Endothelial cell of umbilical vein (primary cell): ENCODE measurements at regions not wholly inside any gene's neighbourhood (a gene's known extent, or its start where the extent isn't known, plus 50 kb on each side); places are given as distances from the start of the nearest gene placed in this dataset.

ENCODE experiments used
- BruUV-seq: library from RNA; stranded (reverse); fragments of 400-500 nt; replicated peaks from 2 replicates; lab custom pipeline; 2021; lab: Mats Ljungman, UMichigan
- CTCF ChIA-PET: fragments of 300-600, 350-600 bp; sonication (Branson Sonifier 250); formaldehyde crosslinking; loops from one replicate; lab custom pipeline; 2021; ENCODE audit warnings: antibody characterized with exemption, inconsistent platforms; lab: Charles Lee
- POLR2A ChIA-PET: fragments of 300-600, 350-600 bp; sonication (Branson Sonifier 250); formaldehyde crosslinking; loops from one replicate; lab custom pipeline; 2021; ENCODE audit warnings: antibody characterized with exemption, inconsistent platforms; lab: Charles Lee
- DNase-seq: peaks from one replicate; pipeline ENCODE4 v3.0.0-alpha.2; 2011; ENCODE audit warnings: low read depth, low spot score
- FAIRE-seq: peaks from 2 replicates; lab custom pipeline; 2011; peaks lifted over from hg19 to GRCh38; lab: Jason Lieb, UNC
- H2AFZ ChIP-seq: 2 replicates; pipeline ENCODE4 v1.6.0; 2012; ENCODE audit warnings: low read depth, low read length, control low read depth, inconsistent platforms
- H3K27ac ChIP-seq: 2 replicates; pipeline ENCODE4 v1.5.1; 2011; ENCODE audit warnings: low read depth, mild to moderate bottlenecking, control low read depth, low read length, moderate library complexity; ENCODE audit not compliant: insufficient read depth
- H3K27me3 ChIP-seq, 2 experiments: 2 replicates each; pipeline versions ENCODE4 v1.6.0 to v1.6.1; 2011; ENCODE audit warnings: low read length in 2 of 2, mixed read lengths in 1 of 2; ENCODE audit not compliant: control insufficient read depth in 2 of 2, insufficient read depth in 2 of 2
- H3K36me3 ChIP-seq, 2 experiments: 2 replicates in 1 of 2; 3 replicates in 1 of 2; pipeline ENCODE4 v1.5.1; 2011; ENCODE audit warnings: low read length in 2 of 2, mild to moderate bottlenecking in 1 of 2, moderate library complexity in 1 of 2; ENCODE audit not compliant: control insufficient read depth in 2 of 2, insufficient read depth in 2 of 2; ENCODE audit errors: extremely low read depth in 1 of 2
- H3K4me1 ChIP-seq: 3 replicates; pipeline ENCODE4 v1.5.1; 2011; ENCODE audit warnings: mild to moderate bottlenecking, low read length; ENCODE audit not compliant: control insufficient read depth, insufficient read depth; ENCODE audit errors: extremely low read depth
- H3K4me2 ChIP-seq: 2 replicates; pipeline ENCODE4 v1.6.1; 2011; ENCODE audit warnings: low read length, control low read depth, mixed read lengths; ENCODE audit not compliant: insufficient read depth
- H3K4me3 ChIP-seq, 3 experiments: fragments of 200-600 bp in 1 of 3; sonication (generic), shearing (Covaris generic) in 1 of 3; replicated peaks in 1 of 3; 2 replicates each; pipeline ENCODE4 v1.5.1; 2011 to 2016; ENCODE audit warnings: control low read depth in 3 of 3, low read length in 3 of 3, mild to moderate bottlenecking in 2 of 3, inconsistent platforms in 1 of 3, low read depth in 1 of 3, moderate library complexity in 1 of 3; ENCODE audit not compliant: insufficient read depth in 1 of 3
- H3K79me2 ChIP-seq: 2 replicates; pipeline ENCODE4 v1.6.0; 2012; ENCODE audit warnings: low read length, inconsistent platforms; ENCODE audit not compliant: control insufficient read depth, insufficient read depth
- H3K9ac ChIP-seq: replicated peaks from 2 replicates; pipeline ENCODE3; 2011; ENCODE audit warnings: low read length, control low read depth; ENCODE audit not compliant: insufficient read depth; ENCODE audit errors: extremely low read depth
- H3K9me1 ChIP-seq: replicated peaks from 3 replicates; pipeline ENCODE4 v1.6.0; 2011; ENCODE audit warnings: mild to moderate bottlenecking, low read length; ENCODE audit not compliant: control insufficient read depth, insufficient read depth; ENCODE audit errors: extremely low read depth
- H3K9me3 ChIP-seq: replicated peaks from 2 replicates; pipeline ENCODE4 v1.5.1; 2012; ENCODE audit warnings: low read length, inconsistent platforms; ENCODE audit not compliant: control insufficient read depth, insufficient read depth
- H4K20me1 ChIP-seq: replicated peaks from 2 replicates; pipeline ENCODE3; 2011; ENCODE audit warnings: mild to moderate bottlenecking, low read length; ENCODE audit not compliant: control insufficient read depth, insufficient read depth; ENCODE audit errors: extremely low read depth
- EZH2 ChIP-seq: IDR thresholded peaks from 2 replicates; pipeline ENCODE4 v1.6.1; 2012; ENCODE audit warnings: borderline replicate concordance, low read depth, mild to moderate bottlenecking, moderate library complexity, low read length, inconsistent platforms; ENCODE audit not compliant: severe bottlenecking
- FOS ChIP-seq: IDR thresholded peaks from 2 replicates; pipeline ENCODE4 v1.6.1; 2011; ENCODE audit warnings: mild to moderate bottlenecking, low read length, moderate library complexity, borderline replicate concordance; ENCODE audit not compliant: insufficient read depth
- GATA2 ChIP-seq: IDR thresholded peaks from 2 replicates; pipeline ENCODE4 v1.7.0; 2011; ENCODE audit warnings: low read depth, mild to moderate bottlenecking, moderate library complexity, mixed read lengths, low read length; ENCODE audit not compliant: insufficient read length, insufficient read depth
- JUN ChIP-seq: IDR thresholded peaks from 2 replicates; pipeline ENCODE4 v1.6.1; 2011; ENCODE audit warnings: borderline replicate concordance, low read depth; ENCODE audit not compliant: insufficient read length, insufficient read depth
- MAX ChIP-seq: IDR thresholded peaks from 2 replicates; pipeline ENCODE4 v1.6.1; 2011; ENCODE audit not compliant: insufficient read depth, insufficient read length
- MYC ChIP-seq: IDR thresholded peaks from one replicate; pipeline ENCODE4 v1.6.1; 2011; ENCODE audit warnings: mild to moderate bottlenecking, low read depth, low read length
- POLR2A ChIP-seq: IDR thresholded peaks from 2 replicates; pipeline ENCODE4 v1.6.1; 2012; ENCODE audit warnings: low read depth, mild to moderate bottlenecking, control low read depth, low read length
- POLR2AphosphoS5 ChIP-seq: IDR thresholded peaks from 2 replicates; pipeline ENCODE4 v1.6.1; 2012; ENCODE audit warnings: low read depth, mild to moderate bottlenecking, control low read depth, low read length, moderate library complexity; ENCODE audit not compliant: insufficient read depth
- dilution Hi-C: fragments of 300-500 bp; cut with MboI; formaldehyde crosslinking; loops from one replicate; pipeline ENCODE4 v1.15.0; 2019; ENCODE audit warnings: low sequenced_read_pairs; ENCODE audit not compliant: extremely low pct_ligation_motif_present
- intact Hi-C: fragments of 100-400 bp; cut with micrococcal nuclease; formaldehyde crosslinking; loops from one replicate; pipeline ENCODE4 v1.10.0; 2022
- TF ChIP-seq, protein P1 (sequence below), 2 donors: IDR thresholded peaks; 1 replicate in 1 of 2; 2 replicates in 1 of 2; pipeline ENCODE4 v1.5.1; 2011; ENCODE audit warnings: low read length in 2 of 2, mild to moderate bottlenecking in 2 of 2, moderate library complexity in 2 of 2, control low read depth in 1 of 2, inconsistent platforms in 1 of 2, low read depth in 1 of 2; ENCODE audit not compliant: insufficient read depth in 1 of 2; ENCODE audit errors: extremely low read depth in 1 of 2

DNA sequence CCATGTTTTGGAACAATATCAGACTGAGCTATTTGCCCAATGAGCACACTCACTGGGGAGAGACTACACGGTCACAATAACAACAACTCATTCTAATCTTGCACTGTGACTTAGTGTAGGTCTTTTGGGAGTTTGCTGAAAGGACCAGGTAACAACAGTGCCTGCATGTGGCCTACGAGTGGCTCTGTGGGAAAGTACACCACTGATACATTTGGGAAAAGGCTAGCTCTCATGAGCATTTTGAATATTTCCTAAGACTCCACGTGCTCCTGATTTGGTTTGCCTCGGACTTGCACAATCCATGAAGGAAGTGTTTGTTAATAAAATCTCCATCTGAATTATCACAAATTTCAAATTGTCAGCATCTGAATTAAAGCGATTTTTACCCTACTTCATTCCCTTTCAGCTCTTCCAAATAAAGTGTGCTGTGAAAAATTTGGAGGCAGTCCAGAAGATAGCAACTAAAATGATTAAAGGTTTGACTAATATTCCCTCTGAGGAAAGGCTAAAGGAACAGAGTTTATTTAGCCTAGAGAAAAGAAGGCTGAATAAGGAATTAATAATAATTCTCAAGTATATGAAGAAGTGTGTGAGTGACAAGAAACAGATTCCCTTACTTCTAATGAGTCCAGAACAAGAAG lies 406.4 kb downstream of the PPARGC1A start:
- no peak overlapping the region for H3K9ac ChIP-seq
- H3K27me3 ChIP-seq, result no peaks in the 10 kb centered on the region
- FAIRE-seq (no peak), DNase-seq (no peak)
- H3K36me3 ChIP-seq, result no peaks in the 10 kb centered on the region
- no peak overlapping the region for H2AFZ ChIP-seq
- no peak overlapping the region for H3K4me2 ChIP-seq
- intact Hi-C loops, result no loop called here
- no peak overlapping the region for H3K4me3 ChIP-seq
- H3K27ac ChIP-seq, result no peak overlapping the region
- H3K9me3 ChIP-seq, result no peaks in the 10 kb centered on the region
- no peaks in the 10 kb centered on the region for H3K79me2 ChIP-seq
- no peaks in the 10 kb centered on the region for H3K9me1 ChIP-seq
- no TSS peak for BruUV-seq
- H3K4me1 ChIP-seq, result no peaks in the 10 kb centered on the region
- no peaks in the 10 kb centered on the region for H4K20me1 ChIP-seq
- ChIA-PET CTCF (no interaction called here), POLR2A (no interaction called here)
- TF ChIP-seq EZH2 (no peak), FOS (no peak), MAX (no peak), JUN (no peak), MYC (no peak), POLR2AphosphoS5 (no peak), GATA2 (no peak), POLR2A (no peak)
- TF ChIP-seq, protein P1, sequence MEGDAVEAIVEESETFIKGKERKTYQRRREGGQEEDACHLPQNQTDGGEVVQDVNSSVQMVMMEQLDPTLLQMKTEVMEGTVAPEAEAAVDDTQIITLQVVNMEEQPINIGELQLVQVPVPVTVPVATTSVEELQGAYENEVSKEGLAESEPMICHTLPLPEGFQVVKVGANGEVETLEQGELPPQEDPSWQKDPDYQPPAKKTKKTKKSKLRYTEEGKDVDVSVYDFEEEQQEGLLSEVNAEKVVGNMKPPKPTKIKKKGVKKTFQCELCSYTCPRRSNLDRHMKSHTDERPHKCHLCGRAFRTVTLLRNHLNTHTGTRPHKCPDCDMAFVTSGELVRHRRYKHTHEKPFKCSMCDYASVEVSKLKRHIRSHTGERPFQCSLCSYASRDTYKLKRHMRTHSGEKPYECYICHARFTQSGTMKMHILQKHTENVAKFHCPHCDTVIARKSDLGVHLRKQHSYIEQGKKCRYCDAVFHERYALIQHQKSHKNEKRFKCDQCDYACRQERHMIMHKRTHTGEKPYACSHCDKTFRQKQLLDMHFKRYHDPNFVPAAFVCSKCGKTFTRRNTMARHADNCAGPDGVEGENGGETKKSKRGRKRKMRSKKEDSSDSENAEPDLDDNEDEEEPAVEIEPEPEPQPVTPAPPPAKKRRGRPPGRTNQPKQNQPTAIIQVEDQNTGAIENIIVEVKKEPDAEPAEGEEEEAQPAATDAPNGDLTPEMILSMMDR (IDR thresholded peaks at IDR 0.05; ENCODE audit: extremely low read depth in 1 of 2, insufficient read depth in 1 of 2, low read depth in 1 of 2, low read length in 2 of 2), result no peak
- dilution Hi-C loops, result no loop called here
